Stomach (tissue), 8 donors: ENCODE measurements at regions not wholly inside any gene's neighbourhood (a gene's known extent, or its start where the extent isn't known, plus 50 kb on each side); places are given as distances from the start of the nearest gene placed in this dataset.

Source experiments
- DNase-seq, 2 donors: peaks; one replicate each; pipeline versions ENCODE4 v3.0.0 to v3.0.0-alpha.2; 2013 to 2019
- H3K27ac ChIP-seq, 5 donors: fragments of 200-600 bp in 4 of 5; sonication (generic) in 4 of 5; one replicate each; pipeline ENCODE4 v1.5.1; 2013 to 2019; ENCODE audit warnings: mild to moderate bottlenecking in 1 of 5, moderate library complexity in 1 of 5
- H3K27me3 ChIP-seq, 3 donors: fragments of 200-600 bp; sonication (generic); one replicate each; pipeline ENCODE4 v1.5.1; 2017 to 2019; ENCODE audit warnings: mixed run types in 1 of 3
- H3K36me3 ChIP-seq, 4 donors: fragments of 200-600 bp; sonication (generic); 1 replicate in 3 of 4; 2 replicates in 1 of 4; pipeline ENCODE4 v1.5.1; 2016 to 2019
- H3K4me1 ChIP-seq, 4 donors: fragments of 200-600 bp; sonication (generic); one replicate each; pipeline ENCODE4 v1.5.1; 2016 to 2019
- H3K4me3 ChIP-seq, 4 donors: fragments of 200-600 bp; sonication (generic) in 3 of 4; one replicate each; pipeline ENCODE4 v1.5.1; 2016 to 2019; ENCODE audit warnings: mild to moderate bottlenecking in 1 of 4
- H3K9me3 ChIP-seq, 4 donors: fragments of 200-600 bp; sonication (generic); one replicate each; pipeline ENCODE4 v1.5.1; 2016 to 2019
- EP300 ChIP-seq: sonication (generic); formaldehyde crosslinking; IDR thresholded peaks from one replicate; pipeline ENCODE4 v1.6.1; 2017; ENCODE audit warnings: antibody characterized with exemption
- POLR2A ChIP-seq, 4 donors: fragments of 450-650 bp; IDR thresholded peaks; one replicate each; pipeline ENCODE4 v1.6.1; 2016; ENCODE audit warnings: antibody characterized with exemption in 4 of 4, control low read depth in 2 of 4, mild to moderate bottlenecking in 1 of 4, moderate library complexity in 1 of 4
- POLR2AphosphoS5 ChIP-seq, 3 donors: sonication (generic); formaldehyde crosslinking; IDR thresholded peaks; one replicate each; pipeline ENCODE4 v1.6.1; 2016; ENCODE audit warnings: antibody characterized with exemption in 3 of 3
- WGBS, 5 donors: extraction: QIAGEN DNeasy Blood & Tissue Kit in 3 of 5; methylation state at CpG; one replicate each; pipeline versions ENCODE4 v1.1.5 to v1.1.7; 2013 to 2018; 5-methylcytosine and 5-hydroxymethylcytosine counted together
- intact Hi-C: fragments of 100-400 bp; cut with DNase I; formaldehyde crosslinking; loops from one replicate; pipeline ENCODE4 v1.15.1; 2023; ENCODE audit warnings: low total_unique reads
- TF ChIP-seq, protein P1 (sequence below), 7 experiments: fragments of 450-650 bp in 4 of 7; fragments of 200-600 bp in 3 of 7; sonication (generic) in 3 of 7; IDR thresholded peaks; one replicate each; pipeline ENCODE4 v1.5.1; 2016 to 2019; ENCODE audit warnings: antibody characterized with exemption in 7 of 7, control low read depth in 2 of 7, mild to moderate bottlenecking in 1 of 7
- donor health status: healthy with polysubstance abuse.
- donor health status: Bipolar disorder and iron deficiency.
- donor health status: healthy.

GRCh38 chr13:91189506-91189905 lies 158.0 kb upstream of the MIR17HG start:
- H3K9me3 ChIP-seq = no peaks in the 10 kb centered on the region
- no peak for DNase-seq
- H3K27me3 ChIP-seq = no peaks in the 10 kb centered on the region
- intact Hi-C loops = no loop called here
- H3K27ac ChIP-seq = no peak overlapping the region
- no peaks in the 10 kb centered on the region for H3K4me1 ChIP-seq
- 69 to 81% (median 73%) methylated on average over 3 of the region's 3 CpGs for WGBS, 5 donors
- H3K36me3 ChIP-seq = no peaks in the 10 kb centered on the region
- TF ChIP-seq, protein P1, sequence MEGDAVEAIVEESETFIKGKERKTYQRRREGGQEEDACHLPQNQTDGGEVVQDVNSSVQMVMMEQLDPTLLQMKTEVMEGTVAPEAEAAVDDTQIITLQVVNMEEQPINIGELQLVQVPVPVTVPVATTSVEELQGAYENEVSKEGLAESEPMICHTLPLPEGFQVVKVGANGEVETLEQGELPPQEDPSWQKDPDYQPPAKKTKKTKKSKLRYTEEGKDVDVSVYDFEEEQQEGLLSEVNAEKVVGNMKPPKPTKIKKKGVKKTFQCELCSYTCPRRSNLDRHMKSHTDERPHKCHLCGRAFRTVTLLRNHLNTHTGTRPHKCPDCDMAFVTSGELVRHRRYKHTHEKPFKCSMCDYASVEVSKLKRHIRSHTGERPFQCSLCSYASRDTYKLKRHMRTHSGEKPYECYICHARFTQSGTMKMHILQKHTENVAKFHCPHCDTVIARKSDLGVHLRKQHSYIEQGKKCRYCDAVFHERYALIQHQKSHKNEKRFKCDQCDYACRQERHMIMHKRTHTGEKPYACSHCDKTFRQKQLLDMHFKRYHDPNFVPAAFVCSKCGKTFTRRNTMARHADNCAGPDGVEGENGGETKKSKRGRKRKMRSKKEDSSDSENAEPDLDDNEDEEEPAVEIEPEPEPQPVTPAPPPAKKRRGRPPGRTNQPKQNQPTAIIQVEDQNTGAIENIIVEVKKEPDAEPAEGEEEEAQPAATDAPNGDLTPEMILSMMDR (IDR thresholded peaks at IDR 0.05) = no peak
- TF ChIP-seq EP300 (no peak), POLR2AphosphoS5 (IDR thresholded peaks at IDR 0.05) (no peak), POLR2A (IDR thresholded peaks at IDR 0.05) (no peak)
- H3K4me3 ChIP-seq = no peak overlapping the region

GRCh38 chr13:91193358-91193757 lies 154.1 kb upstream of the MIR17HG start:
- H3K4me3 ChIP-seq = no peak overlapping the region
- no peaks in the 10 kb centered on the region for H3K36me3 ChIP-seq
- intact Hi-C loops = no loop called here
- DNase-seq = no peak
- no peaks in the 10 kb centered on the region for H3K27me3 ChIP-seq
- no peaks in the 10 kb centered on the region for H3K9me3 ChIP-seq
- TF ChIP-seq EP300 = no peak
- TF ChIP-seq, protein P1 (IDR thresholded peaks at IDR 0.05) = no peak
- no peak for TF ChIP-seq POLR2A (IDR thresholded peaks at IDR 0.05)
- no peak for TF ChIP-seq POLR2AphosphoS5 (IDR thresholded peaks at IDR 0.05)
- 60 to 75% (median 69%) methylated on average over 2 of the region's 2 CpGs for whole genome bisulfite sequencing, 5 donors
- H3K27ac ChIP-seq = no peak overlapping the region
- no peaks in the 10 kb centered on the region for H3K4me1 ChIP-seq

GRCh38 chr13:91195789-91196188 lies 151.7 kb upstream of the MIR17HG start:
- Histone ChIP-seq H3K4me1 (no peaks in the 10 kb centered on the region), H3K4me3 (no peak overlapping the region), H3K27me3 (no peaks in the 10 kb centered on the region), H3K27ac (no peak overlapping the region), H3K36me3 (no peaks in the 10 kb centered on the region), H3K9me3 (no peaks in the 10 kb centered on the region)
- intact Hi-C loops = no loop called here
- no peak for TF ChIP-seq POLR2A (IDR thresholded peaks at IDR 0.05)
- TF ChIP-seq, protein P1 (IDR thresholded peaks at IDR 0.05) = no peak
- TF ChIP-seq POLR2AphosphoS5 (IDR thresholded peaks at IDR 0.05) = no peak
- no peak for TF ChIP-seq EP300
- DNase-seq = no peak
- WGBS, 5 donors = 72 to 86% (median 79%) methylated on average over 2 of the region's 2 CpGs

GRCh38 chr13:91196958-91197357 lies 150.5 kb upstream of the MIR17HG start:
- Histone ChIP-seq H3K36me3 (no peaks in the 10 kb centered on the region), H3K4me1 (no peaks in the 10 kb centered on the region), H3K9me3 (no peaks in the 10 kb centered on the region), H3K4me3 (no peak overlapping the region), H3K27ac (no peak overlapping the region), H3K27me3 (no peaks in the 10 kb centered on the region)
- TF ChIP-seq POLR2AphosphoS5 (IDR thresholded peaks at IDR 0.05) (no peak), POLR2A (IDR thresholded peaks at IDR 0.05) (no peak), EP300 (no peak)
- TF ChIP-seq, protein P1 (IDR thresholded peaks at IDR 0.05) = no peak
- WGBS, 5 donors = 66 to 71% (median 70%) methylated on average over 4 of the region's 4 CpGs
- no peak for DNase-seq
- intact Hi-C loops = no loop called here
